ENCODE measurements at regions not wholly inside any gene's neighbourhood (a gene's known extent, or its start where the extent isn't known, plus 50 kb on each side); places are given as distances from the start of the nearest gene placed in this dataset.
"Not testable (repeated sequence)": the region's sequence is repeated elsewhere in the genome, so short reads cannot be mapped to it uniquely, and the experiment has no call there.

- DNase-seq (no peak), ATAC-seq (peak; percentile 21)
- H3K4me3 ChIP-seq: no peak overlapping the region
- H3K9me3 ChIP-seq: no peaks in the 10 kb centered on the region
- intact Hi-C loops (cut with DNase I, micrococcal nuclease): no loop called here
- H3K4me1 ChIP-seq (ENCODE audit: low read depth): peaks cover 5% of the 10 kb centered on the region
- H3K36me3 ChIP-seq (ENCODE audit: low read depth): no peaks in the 10 kb centered on the region
- TF ChIP-seq CTCF (IDR thresholded peaks at IDR 0.05): no peak
Observed at GRCh38 chr1:244304156-244304555, 147.6 kb downstream of the ADSS2 start.

DNA sequence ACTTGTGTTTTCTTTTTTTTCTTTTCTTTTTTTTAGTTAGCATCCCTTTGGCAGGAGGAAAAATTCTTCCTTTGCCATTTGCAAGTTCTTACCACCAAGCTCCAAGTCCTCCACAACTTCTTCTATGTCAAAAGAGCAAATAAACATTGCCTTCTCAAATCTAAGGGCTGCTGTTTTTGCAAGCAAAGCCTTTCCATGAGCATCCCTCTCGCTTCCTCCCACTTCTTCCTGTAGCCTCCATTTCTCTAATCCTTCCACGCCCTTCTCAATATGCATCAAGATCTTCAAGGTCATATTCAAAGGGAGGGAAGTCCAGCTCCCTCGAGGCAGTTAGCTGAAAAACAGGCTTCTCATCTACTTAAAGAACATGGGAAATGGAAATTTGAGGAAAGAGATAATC is 147.1 kb downstream of the ADSS2 start:
- no peak for ATAC-seq
- DNase-seq: no peak
- H3K4me3 ChIP-seq: no peak overlapping the region
- intact Hi-C loops (cut with DNase I, micrococcal nuclease): no loop called here
- no peaks in the 10 kb centered on the region for H3K36me3 ChIP-seq (ENCODE audit: low read depth)
- no peak for TF ChIP-seq CTCF (IDR thresholded peaks at IDR 0.05)
- H3K4me1 ChIP-seq (ENCODE audit: low read depth): peaks cover 5% of the 10 kb centered on the region
- H3K9me3 ChIP-seq: no peaks in the 10 kb centered on the region

DNA sequence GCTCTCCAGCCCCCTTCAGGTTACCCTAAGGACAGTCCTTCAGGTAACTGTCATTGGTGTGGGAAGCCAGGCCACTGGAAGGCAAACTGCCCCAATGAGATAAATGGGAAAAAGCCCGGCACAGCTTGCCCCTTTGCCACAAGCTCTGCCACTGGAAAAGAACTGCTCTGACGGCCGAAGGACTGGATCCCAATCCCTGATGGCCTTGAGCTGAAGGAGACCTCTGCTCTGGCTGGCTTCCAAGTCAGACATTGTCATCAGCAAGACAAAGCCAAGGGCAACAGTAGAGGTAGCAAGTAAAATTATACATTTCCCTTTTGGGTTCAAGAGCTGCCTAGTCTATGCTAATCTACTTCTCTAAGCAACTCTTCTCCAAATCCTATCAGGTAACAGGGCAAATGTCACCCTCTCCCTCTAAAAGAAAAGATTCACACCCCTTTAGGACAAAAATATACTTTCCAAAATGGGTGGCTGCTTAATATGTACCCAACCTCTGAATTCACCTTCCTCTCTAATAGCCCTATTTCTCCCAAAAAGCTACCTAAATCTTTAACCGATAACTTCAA is 145.8 kb downstream of the ADSS2 start:
- H3K4me3 ChIP-seq: no peak overlapping the region
- H3K4me1 ChIP-seq (ENCODE audit: low read depth): peaks cover 5% of the 10 kb centered on the region
- DNase-seq (no peak), ATAC-seq (no peak)
- H3K36me3 ChIP-seq (ENCODE audit: low read depth): no peaks in the 10 kb centered on the region
- TF ChIP-seq CTCF (IDR thresholded peaks at IDR 0.05): no peak
- no peaks in the 10 kb centered on the region for H3K9me3 ChIP-seq
- intact Hi-C loops (cut with DNase I, micrococcal nuclease): no loop called here

DNA sequence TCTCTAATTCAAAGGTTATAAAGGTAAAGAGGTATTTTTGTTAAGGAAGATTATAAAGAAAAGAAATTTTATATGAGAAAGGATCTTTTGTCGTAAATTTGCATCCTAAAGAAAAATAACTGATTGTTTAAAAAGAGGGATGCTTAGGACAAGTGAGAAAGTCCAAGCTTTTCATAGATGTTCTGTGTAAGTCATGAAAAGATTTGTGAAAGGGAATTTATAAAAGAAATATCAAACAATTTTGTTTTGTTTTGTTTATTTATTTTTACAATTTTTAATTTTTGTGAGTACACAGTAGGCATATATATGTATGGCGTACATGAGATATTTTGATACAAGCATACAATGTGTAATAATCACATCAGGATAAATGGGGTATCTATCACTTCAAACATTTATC is 145.2 kb downstream of the ADSS2 start:
- intact Hi-C loops (cut with DNase I, micrococcal nuclease): no loop called here
- peaks cover 5% of the 10 kb centered on the region for H3K4me1 ChIP-seq (ENCODE audit: low read depth)
- H3K36me3 ChIP-seq (ENCODE audit: low read depth): no peaks in the 10 kb centered on the region
- DNase-seq (no peak), ATAC-seq (no peak)
- H3K4me3 ChIP-seq: no peak overlapping the region
- no peak for TF ChIP-seq CTCF (IDR thresholded peaks at IDR 0.05)
- H3K9me3 ChIP-seq: no peaks in the 10 kb centered on the region

DNA sequence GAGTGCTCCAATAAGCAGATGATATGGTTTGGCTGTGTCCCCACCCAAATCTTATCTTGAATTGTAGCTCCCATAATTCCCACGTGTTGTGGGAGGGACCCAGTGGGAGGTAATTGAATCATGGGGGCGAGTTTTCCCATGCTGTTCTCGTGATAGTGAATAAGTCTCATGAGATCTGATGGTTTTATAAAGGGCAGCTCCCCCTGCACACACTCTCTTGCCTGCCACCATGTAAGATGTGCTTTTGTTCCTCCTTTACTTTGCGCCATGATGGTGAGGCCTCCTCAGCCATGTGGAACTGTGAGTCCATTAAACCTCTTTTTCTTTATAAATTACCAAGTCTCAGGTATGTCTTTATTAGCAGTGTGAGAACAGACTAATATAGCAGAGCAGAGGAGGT is 142.5 kb downstream of the ADSS2 start:
- DNase-seq; ATAC-seq; H3K36me3 ChIP-seq (ENCODE audit: low read depth); H3K4me3 ChIP-seq; intact Hi-C loops (cut with DNase I, micrococcal nuclease); H3K9me3 ChIP-seq; H3K4me1 ChIP-seq (ENCODE audit: low read depth): not testable (repeated sequence)

DNA sequence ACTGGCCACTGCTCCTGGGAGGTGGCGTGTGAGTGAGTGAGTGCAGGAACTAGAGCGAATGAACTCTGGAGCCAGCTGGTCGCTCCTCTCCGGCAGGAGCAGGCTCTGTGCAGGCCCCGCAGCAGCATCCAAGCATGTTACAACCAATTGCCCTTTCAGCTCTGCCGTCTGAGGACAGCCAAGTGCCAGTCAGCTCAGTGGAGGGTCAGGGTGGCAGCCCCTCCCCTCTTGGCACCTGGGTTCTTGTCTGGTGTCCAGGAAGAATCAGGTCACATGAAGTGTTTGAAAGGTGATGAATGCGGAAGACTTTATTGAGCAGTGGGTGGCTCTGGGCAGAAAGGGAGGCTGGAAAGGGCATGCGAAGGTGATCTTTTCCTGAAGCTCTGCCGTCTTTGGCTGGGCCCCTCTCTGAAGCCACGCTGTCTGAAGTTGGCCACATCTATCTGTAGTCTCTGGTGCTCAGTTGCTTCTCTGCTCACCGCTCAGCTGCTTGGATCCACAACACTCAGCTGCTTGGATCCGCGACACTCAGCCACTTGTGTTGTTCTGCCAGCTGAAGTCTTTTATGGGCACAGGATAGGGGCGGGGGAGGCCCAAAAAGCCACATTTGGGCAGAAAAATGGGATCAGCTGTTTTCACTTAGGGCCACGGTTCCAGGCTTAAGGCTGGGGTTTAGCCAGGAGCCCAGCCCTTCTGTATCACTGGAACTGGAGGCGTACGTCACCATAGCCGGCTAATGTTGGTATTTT is 139.8 kb downstream of the ADSS2 start:
- ATAC-seq (no peak), DNase-seq (no peak)
- Histone ChIP-seq H3K9me3 (no peaks in the 10 kb centered on the region), H3K36me3 (ENCODE audit: low read depth) (no peaks in the 10 kb centered on the region), H3K4me3 (no peak overlapping the region), H3K4me1 (ENCODE audit: low read depth) (no peaks in the 10 kb centered on the region)
- TF ChIP-seq CTCF (IDR thresholded peaks at IDR 0.05): no peak
- intact Hi-C loops (cut with DNase I, micrococcal nuclease): no loop called here
